HG02759 (cell line): ENCODE measurements at regions not wholly inside any gene's neighbourhood (a gene's known extent, or its start where the extent isn't known, plus 50 kb on each side); places are given as distances from the start of the nearest gene placed in this dataset.

Experiments
- ATAC-seq: cut with Tn5 transposase; IDR thresholded peaks from one replicate; pipeline ENCODE4 v1.9.1; 2021; ENCODE audit warnings: mild to moderate bottlenecking, moderate library complexity; ENCODE audit not compliant: unreplicated experiment

- ATAC-seq = no peak
Observed at GRCh38 chr15:35843498-35843897, 297.5 kb upstream of the DPH6 start.

GRCh38 chr15:35850284-35850683 is 304.3 kb upstream of the DPH6 start:
- no peak for ATAC-seq

GRCh38 chr15:35851491-35851890 is 305.5 kb upstream of the DPH6 start:
- no peak for ATAC-seq

GRCh38 chr15:35852818-35853624 is 307.1 kb upstream of the DPH6 start:
- no peak for ATAC-seq

- no peak for ATAC-seq
Observed at GRCh38 chr15:35854316-35854715, 308.4 kb upstream of the DPH6 start.

- no peak for ATAC-seq
Observed at GRCh38 chr15:35857567-35858226, 311.7 kb upstream of the DPH6 start.

- ATAC-seq = no peak
Observed at GRCh38 chr15:35858707-35859106, 312.7 kb upstream of the DPH6 start.

- ATAC-seq = no peak
Observed at GRCh38 chr15:35863655-35864054, 317.7 kb upstream of the DPH6 start.

- ATAC-seq = no peak
Observed at GRCh38 chr15:35867356-35867755, 321.4 kb upstream of the DPH6 start.

GRCh38 chr15:35871282-35871681 is 325.3 kb upstream of the DPH6 start:
- no peak for ATAC-seq

GRCh38 chr15:35871812-35872211 is 325.8 kb upstream of the DPH6 start:
- ATAC-seq = no peak

GRCh38 chr15:35872577-35872976 is 326.6 kb upstream of the DPH6 start:
- ATAC-seq = no peak

GRCh38 chr15:35874260-35874905 is 328.4 kb upstream of the DPH6 start:
- ATAC-seq = no peak

GRCh38 chr15:35876762-35877161 is 330.8 kb upstream of the DPH6 start:
- no peak for ATAC-seq

GRCh38 chr15:35880896-35881295 is 334.9 kb upstream of the DPH6 start:
- no peak for ATAC-seq

- no peak for ATAC-seq
Observed at GRCh38 chr15:35885870-35886269, 339.9 kb upstream of the DPH6 start.

- no peak for ATAC-seq
Observed at GRCh38 chr15:35886765-35887164, 340.8 kb upstream of the DPH6 start.

GRCh38 chr15:35888815-35889214 is 342.9 kb upstream of the DPH6 start:
- ATAC-seq = no peak

- no peak for ATAC-seq
Observed at GRCh38 chr15:35907511-35907910, 361.5 kb upstream of the DPH6 start.

- ATAC-seq = no peak
Observed at GRCh38 chr15:35909414-35909813, 363.4 kb upstream of the DPH6 start.

GRCh38 chr15:35910227-35910626 is 364.3 kb upstream of the DPH6 start:
- no peak for ATAC-seq
